ENCODE measurements at regions not wholly inside any gene's neighbourhood (a gene's known extent, or its start where the extent isn't known, plus 50 kb on each side); places are given as distances from the start of the nearest gene placed in this dataset.

- no peaks in the 10 kb centered on the region for H3K27me3 ChIP-seq (ENCODE audit: control insufficient read depth in 1 of 2, insufficient read depth in 2 of 2, low read length in 2 of 2)
- H3K4me3 ChIP-seq (ENCODE audit: low read length in 2 of 2): no peak overlapping the region
- no peak overlapping the region for H3K27ac ChIP-seq (ENCODE audit: low read length)
- no peaks in the 10 kb centered on the region for H3K36me3 ChIP-seq (ENCODE audit: control insufficient read depth in 2 of 2, insufficient read depth in 2 of 2, low read length in 2 of 2)
- no peaks in the 10 kb centered on the region for H3K9me3 ChIP-seq (ENCODE audit: control insufficient read depth in 2 of 2, low read length in 2 of 2)
- H3K9ac ChIP-seq (ENCODE audit: low read length in 2 of 2): no peak overlapping the region
- no peaks in the 10 kb centered on the region for H3K4me1 ChIP-seq (ENCODE audit: control insufficient read depth, insufficient read depth, low read length)
These were observed 613.8 kb downstream of the EFNB2 start for GRCh38 chr13:105921711-105922110.

GRCh38 chr13:105920370-105920769 is 615.1 kb downstream of the EFNB2 start:
- Histone ChIP-seq H3K27ac (ENCODE audit: low read length) (no peak overlapping the region), H3K9me3 (ENCODE audit: control insufficient read depth in 2 of 2, low read length in 2 of 2) (no peaks in the 10 kb centered on the region), H3K4me3 (ENCODE audit: low read length in 2 of 2) (no peak overlapping the region), H3K36me3 (ENCODE audit: control insufficient read depth in 2 of 2, insufficient read depth in 2 of 2, low read length in 2 of 2) (no peaks in the 10 kb centered on the region), H3K27me3 (ENCODE audit: control insufficient read depth in 1 of 2, insufficient read depth in 2 of 2, low read length in 2 of 2) (no peaks in the 10 kb centered on the region), H3K9ac (ENCODE audit: low read length in 2 of 2) (no peak overlapping the region), H3K4me1 (ENCODE audit: control insufficient read depth, insufficient read depth, low read length) (no peaks in the 10 kb centered on the region)

GRCh38 chr13:105918842-105919741 is 616.4 kb downstream of the EFNB2 start:
- Histone ChIP-seq H3K9me3 (ENCODE audit: control insufficient read depth in 2 of 2, low read length in 2 of 2) (no peaks in the 10 kb centered on the region), H3K4me3 (ENCODE audit: low read length in 2 of 2) (no peak overlapping the region), H3K27ac (ENCODE audit: low read length) (no peak overlapping the region), H3K4me1 (ENCODE audit: control insufficient read depth, insufficient read depth, low read length) (no peaks in the 10 kb centered on the region), H3K36me3 (ENCODE audit: control insufficient read depth in 2 of 2, insufficient read depth in 2 of 2, low read length in 2 of 2) (no peaks in the 10 kb centered on the region), H3K9ac (ENCODE audit: low read length in 2 of 2) (no peak overlapping the region), H3K27me3 (ENCODE audit: control insufficient read depth in 1 of 2, insufficient read depth in 2 of 2, low read length in 2 of 2) (no peaks in the 10 kb centered on the region)

- no peaks in the 10 kb centered on the region for H3K27me3 ChIP-seq (ENCODE audit: control insufficient read depth in 1 of 2, insufficient read depth in 2 of 2, low read length in 2 of 2)
- H3K9me3 ChIP-seq (ENCODE audit: control insufficient read depth in 2 of 2, low read length in 2 of 2): no peaks in the 10 kb centered on the region
- no peak overlapping the region for H3K4me3 ChIP-seq (ENCODE audit: low read length in 2 of 2)
- H3K27ac ChIP-seq (ENCODE audit: low read length): no peak overlapping the region
- H3K9ac ChIP-seq (ENCODE audit: low read length in 2 of 2): no peak overlapping the region
- no peaks in the 10 kb centered on the region for H3K36me3 ChIP-seq (ENCODE audit: control insufficient read depth in 2 of 2, insufficient read depth in 2 of 2, low read length in 2 of 2)
- no peaks in the 10 kb centered on the region for H3K4me1 ChIP-seq (ENCODE audit: control insufficient read depth, insufficient read depth, low read length)
These were observed 620.2 kb downstream of the EFNB2 start for GRCh38 chr13:105915146-105915850.

- Histone ChIP-seq H3K4me1 (ENCODE audit: control insufficient read depth, insufficient read depth, low read length) (no peaks in the 10 kb centered on the region), H3K4me3 (ENCODE audit: low read length in 2 of 2) (no peak overlapping the region), H3K27ac (ENCODE audit: low read length) (no peak overlapping the region)
These were observed 621.0 kb downstream of the EFNB2 start for GRCh38 chr13:105914291-105915036.

GRCh38 chr13:105908586-105908985 is 626.9 kb downstream of the EFNB2 start:
- H3K27ac ChIP-seq (ENCODE audit: low read length): no peak overlapping the region
- no peak overlapping the region for H3K9ac ChIP-seq (ENCODE audit: low read length in 2 of 2)
- H3K36me3 ChIP-seq (ENCODE audit: control insufficient read depth in 2 of 2, insufficient read depth in 2 of 2, low read length in 2 of 2): no peaks in the 10 kb centered on the region
- H3K4me3 ChIP-seq (ENCODE audit: low read length in 2 of 2): no peak overlapping the region
- H3K9me3 ChIP-seq (ENCODE audit: control insufficient read depth in 2 of 2, low read length in 2 of 2): no peaks in the 10 kb centered on the region
- no peaks in the 10 kb centered on the region for H3K4me1 ChIP-seq (ENCODE audit: control insufficient read depth, insufficient read depth, low read length)
- no peaks in the 10 kb centered on the region for H3K27me3 ChIP-seq (ENCODE audit: control insufficient read depth in 1 of 2, insufficient read depth in 2 of 2, low read length in 2 of 2)

More at GRCh38 chr13:105914291-105915036, 621.0 kb downstream of the EFNB2 start:
- Histone ChIP-seq H3K27me3 (ENCODE audit: control insufficient read depth in 1 of 2, insufficient read depth in 2 of 2, low read length in 2 of 2) (no peaks in the 10 kb centered on the region), H3K9ac (ENCODE audit: low read length in 2 of 2) (no peak overlapping the region), H3K9me3 (ENCODE audit: control insufficient read depth in 2 of 2, low read length in 2 of 2) (no peaks in the 10 kb centered on the region), H3K36me3 (ENCODE audit: control insufficient read depth in 2 of 2, insufficient read depth in 2 of 2, low read length in 2 of 2) (no peaks in the 10 kb centered on the region)

- no peaks in the 10 kb centered on the region for H3K27me3 ChIP-seq (ENCODE audit: control insufficient read depth in 1 of 2, insufficient read depth in 2 of 2, low read length in 2 of 2)
- no peak overlapping the region for H3K4me3 ChIP-seq (ENCODE audit: low read length in 2 of 2)
- H3K27ac ChIP-seq (ENCODE audit: low read length): no peak overlapping the region
- no peaks in the 10 kb centered on the region for H3K36me3 ChIP-seq (ENCODE audit: control insufficient read depth in 2 of 2, insufficient read depth in 2 of 2, low read length in 2 of 2)
- no peaks in the 10 kb centered on the region for H3K4me1 ChIP-seq (ENCODE audit: control insufficient read depth, insufficient read depth, low read length)
- H3K9ac ChIP-seq (ENCODE audit: low read length in 2 of 2): no peak overlapping the region
- no peaks in the 10 kb centered on the region for H3K9me3 ChIP-seq (ENCODE audit: control insufficient read depth in 2 of 2, low read length in 2 of 2)
These were observed 628.0 kb downstream of the EFNB2 start for GRCh38 chr13:105907319-105908019.

- Histone ChIP-seq H3K4me1 (ENCODE audit: control insufficient read depth, insufficient read depth, low read length) (no peaks in the 10 kb centered on the region), H3K4me3 (ENCODE audit: low read length in 2 of 2) (no peak overlapping the region), H3K27ac (ENCODE audit: low read length) (no peak overlapping the region), H3K9ac (ENCODE audit: low read length in 2 of 2) (no peak overlapping the region), H3K9me3 (ENCODE audit: control insufficient read depth in 2 of 2, low read length in 2 of 2) (no peaks in the 10 kb centered on the region), H3K27me3 (ENCODE audit: control insufficient read depth in 1 of 2, insufficient read depth in 2 of 2, low read length in 2 of 2) (no peaks in the 10 kb centered on the region), H3K36me3 (ENCODE audit: control insufficient read depth in 2 of 2, insufficient read depth in 2 of 2, low read length in 2 of 2) (no peaks in the 10 kb centered on the region)
These were observed 628.7 kb downstream of the EFNB2 start for GRCh38 chr13:105906746-105907145.

- Histone ChIP-seq H3K9ac (ENCODE audit: low read length in 2 of 2) (no peak overlapping the region), H3K36me3 (ENCODE audit: control insufficient read depth in 2 of 2, insufficient read depth in 2 of 2, low read length in 2 of 2) (no peaks in the 10 kb centered on the region), H3K27ac (ENCODE audit: low read length) (no peak overlapping the region), H3K27me3 (ENCODE audit: control insufficient read depth in 1 of 2, insufficient read depth in 2 of 2, low read length in 2 of 2) (no peaks in the 10 kb centered on the region), H3K4me1 (ENCODE audit: control insufficient read depth, insufficient read depth, low read length) (no peaks in the 10 kb centered on the region), H3K4me3 (ENCODE audit: low read length in 2 of 2) (no peak overlapping the region), H3K9me3 (ENCODE audit: control insufficient read depth in 2 of 2, low read length in 2 of 2) (no peaks in the 10 kb centered on the region)
These were observed 631.3 kb downstream of the EFNB2 start for GRCh38 chr13:105904034-105904742.

GRCh38 chr13:105902396-105902795 is 633.1 kb downstream of the EFNB2 start:
- no peak overlapping the region for H3K9ac ChIP-seq (ENCODE audit: low read length in 2 of 2)

More at GRCh38 chr13:105902396-105902795, 633.1 kb downstream of the EFNB2 start:
- Histone ChIP-seq H3K4me3 (ENCODE audit: low read length in 2 of 2) (no peak overlapping the region), H3K36me3 (ENCODE audit: control insufficient read depth in 2 of 2, insufficient read depth in 2 of 2, low read length in 2 of 2) (no peaks in the 10 kb centered on the region), H3K27me3 (ENCODE audit: control insufficient read depth in 1 of 2, insufficient read depth in 2 of 2, low read length in 2 of 2) (no peaks in the 10 kb centered on the region), H3K9me3 (ENCODE audit: control insufficient read depth in 2 of 2, low read length in 2 of 2) (no peaks in the 10 kb centered on the region), H3K4me1 (ENCODE audit: control insufficient read depth, insufficient read depth, low read length) (no peaks in the 10 kb centered on the region), H3K27ac (ENCODE audit: low read length) (no peak overlapping the region)
